Tongue (tissue), 1 donor: ENCODE measurements at regions not wholly inside any gene's neighbourhood (a gene's known extent, or its start where the extent isn't known, plus 50 kb on each side); places are given as distances from the start of the nearest gene placed in this dataset.

Experiments used
- DNase-seq: peaks from one replicate; pipeline ENCODE4 v3.0.0-alpha.2; 2015

- no peak for DNase-seq
Measured at GRCh38 chr18:68330658-68331057, 384.2 kb downstream of the TMX3 start.

GRCh38 chr18:68323921-68324320 is 391.0 kb downstream of the TMX3 start:
- no peak for DNase-seq

DNA sequence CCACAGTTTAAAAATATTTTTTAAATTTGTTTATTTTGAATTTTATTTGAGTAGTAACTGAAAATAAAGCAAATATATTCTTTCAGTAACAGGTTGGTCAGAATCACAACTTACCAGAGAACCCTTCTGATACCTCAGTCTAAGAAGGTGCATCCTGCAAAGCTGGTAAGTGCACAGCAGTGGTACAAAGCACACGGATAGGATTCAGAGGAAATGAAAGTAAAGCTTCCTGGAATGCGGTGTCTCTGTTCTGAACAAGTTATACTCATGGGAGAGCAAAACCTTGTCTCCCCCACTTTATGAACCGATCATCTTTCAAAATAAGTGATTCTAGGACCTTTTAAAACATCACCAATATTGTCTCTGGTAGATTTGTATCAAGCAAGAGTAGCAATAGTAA is 398.3 kb downstream of the TMX3 start:
- no peak for DNase-seq

DNA sequence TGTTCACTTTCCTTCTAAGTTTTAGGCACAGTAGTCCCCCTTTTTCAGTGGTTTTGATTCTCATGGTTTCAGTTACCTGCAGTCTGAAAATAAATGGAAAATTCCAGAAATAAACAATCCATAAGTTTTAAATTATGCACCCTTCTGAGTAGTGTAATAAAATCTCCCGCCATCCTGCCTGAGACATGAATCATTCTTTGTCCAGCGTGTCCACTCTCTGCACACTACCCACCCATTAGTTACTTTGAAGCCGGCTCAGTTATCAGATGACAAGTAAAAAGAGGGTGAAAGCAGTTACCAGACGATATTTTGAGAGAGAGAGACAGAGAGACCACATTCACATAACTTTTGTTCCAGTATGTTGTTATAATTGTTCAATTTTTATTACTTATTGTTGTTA is 400.5 kb downstream of the TMX3 start:
- no peak for DNase-seq

DNA sequence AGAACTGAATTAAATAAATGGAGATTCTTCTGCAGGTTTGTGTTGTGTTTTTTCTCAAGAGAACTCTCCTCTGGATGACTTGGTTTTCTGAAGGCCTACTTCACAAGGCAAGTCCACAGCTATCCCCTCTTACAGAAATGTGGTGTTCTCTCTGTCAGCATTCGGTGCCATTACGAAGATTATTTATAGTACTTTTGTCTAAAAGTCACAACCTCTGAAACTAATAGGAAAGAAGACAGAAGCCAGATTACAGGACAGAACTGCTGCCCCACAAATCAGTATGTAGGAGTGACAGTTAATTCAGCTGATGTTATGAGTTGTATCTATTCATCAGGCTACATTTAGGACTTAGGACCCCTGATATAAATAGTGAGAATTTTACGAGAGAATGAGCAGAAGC is 413.5 kb downstream of the TMX3 start:
- no peak for DNase-seq

DNA sequence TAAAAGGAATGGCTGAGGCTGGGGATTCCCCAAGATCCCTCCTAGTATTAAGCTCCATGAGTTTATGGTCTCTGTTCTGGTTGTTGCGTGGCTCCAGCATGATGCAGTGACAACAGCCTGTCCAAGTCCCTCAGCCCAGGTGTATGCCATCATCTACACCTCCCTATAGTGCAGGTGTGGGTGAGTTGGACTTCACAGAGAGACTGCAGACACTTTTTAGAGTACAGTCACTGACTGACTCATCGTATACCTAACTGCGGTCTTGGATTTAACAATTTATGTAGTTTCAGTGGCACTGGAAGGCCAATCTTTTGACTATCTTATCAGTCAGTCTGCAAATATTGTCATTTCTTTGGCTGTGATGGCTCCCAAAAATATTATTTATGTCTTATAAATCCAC is 415.0 kb downstream of the TMX3 start:
- DNase-seq: no peak

GRCh38 chr18:68298330-68298729 is 416.6 kb downstream of the TMX3 start:
- peak; percentile 51 for DNase-seq

DNA sequence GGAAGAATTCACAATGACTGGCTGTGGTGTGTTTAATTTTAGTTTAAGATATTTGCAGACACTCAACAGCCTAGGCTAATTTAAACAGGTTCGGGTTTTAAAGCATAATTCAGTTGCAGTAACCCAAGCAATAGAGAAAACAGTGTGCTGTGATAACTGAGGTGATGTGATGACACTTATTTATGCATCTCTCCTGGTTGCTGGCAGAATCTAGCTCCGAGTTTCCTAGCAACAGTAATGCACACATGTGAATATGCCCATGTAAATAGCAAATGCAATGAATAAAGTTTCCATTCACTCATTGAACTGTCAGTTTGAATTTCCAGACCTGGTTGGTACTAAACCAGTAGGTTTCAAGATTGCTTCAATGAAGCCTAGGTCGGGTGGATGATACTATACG is 426.5 kb downstream of the TMX3 start:
- DNase-seq: peak; percentile 5

GRCh38 chr18:68284236-68284780 is 430.6 kb downstream of the TMX3 start:
- peak; percentile 45 for DNase-seq

GRCh38 chr18:68283834-68284233 is 431.1 kb downstream of the TMX3 start:
- no peak for DNase-seq

DNA sequence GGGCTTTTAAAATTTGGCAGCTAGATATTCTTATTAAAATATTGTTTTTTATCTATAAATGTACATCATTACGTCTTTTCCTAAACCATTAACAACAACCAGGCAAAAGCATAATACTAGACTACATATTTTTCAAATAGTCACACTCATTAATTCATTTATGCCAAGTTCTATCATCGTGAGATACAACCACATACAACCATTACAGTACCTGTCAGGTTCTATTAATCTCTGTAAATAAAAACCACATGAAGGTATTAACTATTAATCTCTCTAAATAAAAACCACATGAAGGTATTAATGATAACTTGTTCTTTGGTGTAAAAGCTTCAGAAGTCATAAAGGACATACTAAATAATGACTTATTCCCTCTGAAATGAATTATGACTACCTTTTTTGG is 432.7 kb downstream of the TMX3 start:
- no peak for DNase-seq

- DNase-seq: peak; percentile 11
Measured at GRCh38 chr18:68275616-68276015, 439.3 kb downstream of the TMX3 start.

DNA sequence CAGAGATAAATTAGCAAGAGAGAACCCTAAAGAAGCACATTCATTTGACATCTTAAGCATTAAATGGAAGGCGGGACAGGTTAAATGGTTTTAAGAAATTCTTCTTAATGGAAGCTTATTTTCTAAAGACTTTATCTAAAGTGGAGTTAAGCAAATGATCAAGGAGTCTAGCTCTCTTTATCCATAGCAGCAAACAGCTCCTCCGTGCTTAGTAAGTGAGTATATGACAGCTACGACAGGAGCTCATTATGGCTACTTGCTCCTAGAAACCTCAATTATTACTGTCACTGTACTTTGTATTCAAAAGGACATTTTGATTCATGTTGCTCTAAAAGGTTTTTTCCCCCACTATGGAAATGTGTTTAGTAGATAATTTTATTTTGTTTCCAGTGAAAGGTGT is 444.9 kb downstream of the TMX3 start:
- no peak for DNase-seq

GRCh38 chr18:68267583-68267982 is 447.3 kb downstream of the TMX3 start:
- DNase-seq: no peak

DNA sequence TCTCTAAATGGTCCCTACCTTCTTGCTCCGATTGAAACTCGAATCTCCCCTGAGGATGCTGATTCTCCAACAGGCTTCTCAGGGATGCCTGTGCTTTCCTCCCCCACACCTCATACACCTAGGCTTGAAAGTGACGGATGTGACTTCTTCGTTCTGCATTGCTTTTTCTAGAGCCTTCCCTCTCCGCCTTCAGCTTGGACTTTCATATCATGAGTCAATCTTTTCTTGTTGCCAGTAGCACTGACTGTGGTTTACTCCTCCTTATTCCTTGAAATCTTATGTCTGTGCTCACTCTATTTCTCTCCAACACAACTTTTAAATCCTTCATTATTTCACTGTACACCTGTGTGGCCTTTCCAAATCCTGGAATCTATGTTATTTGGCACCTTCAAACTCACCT is 451.4 kb downstream of the TMX3 start:
- DNase-seq: no peak

- no peak for DNase-seq
Measured at GRCh38 chr18:68262690-68263294, 452.1 kb downstream of the TMX3 start.

GRCh38 chr18:68256418-68257067 is 458.4 kb downstream of the TMX3 start:
- no peak for DNase-seq

DNA sequence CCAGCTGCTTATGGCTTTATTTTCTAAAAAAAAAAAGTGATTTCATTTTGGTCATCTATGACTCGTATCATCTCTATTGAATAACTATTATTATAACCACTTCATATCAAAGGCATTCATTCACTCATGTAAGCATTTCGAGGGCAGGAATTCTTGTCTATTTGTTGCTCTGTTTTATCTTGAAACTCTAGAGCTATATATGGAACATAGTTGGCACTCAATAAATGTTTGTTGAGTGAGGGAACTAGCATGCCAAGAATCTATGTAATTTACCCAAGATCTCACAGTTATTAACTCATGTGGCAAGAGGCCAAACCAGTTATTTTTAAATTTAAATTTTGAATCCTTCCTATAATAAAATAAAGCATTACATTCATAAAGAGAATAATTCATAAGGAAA is 470.1 kb downstream of the TMX3 start:
- no peak for DNase-seq

GRCh38 chr18:68241881-68242280 is 473.0 kb downstream of the TMX3 start:
- DNase-seq: no peak

- no peak for DNase-seq
Measured at GRCh38 chr18:68234676-68235075, 480.2 kb downstream of the TMX3 start.

- no peak for DNase-seq
Measured at GRCh38 chr18:68234131-68234530, 480.8 kb downstream of the TMX3 start.

DNA sequence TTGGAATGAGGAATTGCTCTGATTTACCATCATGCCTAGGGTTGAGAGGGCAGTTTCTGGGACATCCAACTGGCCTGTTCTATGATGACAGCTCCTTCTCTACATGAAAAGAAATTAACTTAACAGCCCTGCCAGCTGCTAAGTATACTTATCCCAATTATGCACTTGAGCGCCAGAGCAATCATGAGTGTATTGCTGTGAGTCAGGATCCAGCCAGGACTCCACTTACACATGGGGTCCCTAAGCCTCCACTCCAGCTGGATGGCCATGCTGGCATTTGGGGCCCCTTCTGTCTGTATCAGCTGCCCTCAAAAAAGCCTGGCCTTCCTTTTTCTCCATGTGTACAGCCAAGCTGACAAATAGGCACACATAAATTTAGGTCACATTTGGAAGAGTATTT is 481.9 kb downstream of the TMX3 start:
- peak; percentile 53 for DNase-seq

GRCh38 chr18:68229351-68229750 is 485.6 kb downstream of the TMX3 start:
- DNase-seq: no peak

DNA sequence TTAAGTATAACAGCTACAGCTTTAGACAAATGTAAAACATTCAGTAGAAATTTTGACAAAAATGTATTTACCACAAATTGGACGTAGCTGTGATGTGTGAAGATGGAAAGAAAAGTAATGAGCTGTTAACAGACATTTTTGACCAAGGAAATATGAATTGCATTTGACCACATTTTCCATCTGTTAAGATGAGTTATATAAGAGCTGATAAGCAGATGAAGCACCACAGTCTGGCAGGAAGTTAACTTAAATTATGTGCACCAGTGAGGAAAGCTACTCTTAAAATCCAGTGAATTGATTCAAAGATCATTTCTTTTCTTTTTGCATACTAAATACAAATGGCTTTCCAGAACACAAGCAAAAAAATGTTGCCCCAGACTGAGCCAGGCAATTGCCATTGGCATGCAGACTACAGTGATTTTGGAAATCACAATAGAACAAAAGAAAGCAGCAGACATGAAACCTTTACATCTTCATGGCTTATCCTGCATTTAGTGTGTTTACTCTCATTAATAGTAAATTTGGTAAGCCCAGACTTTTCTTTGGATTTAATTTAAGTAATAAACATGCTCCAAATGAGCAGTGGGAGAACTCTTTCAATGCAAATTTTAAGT is 493.7 kb downstream of the TMX3 start:
- peak; percentile 10 for DNase-seq
